Progenitor cell of endocrine pancreas (in vitro differentiated cells): ENCODE measurements at regions not wholly inside any gene's neighbourhood (a gene's known extent, or its start where the extent isn't known, plus 50 kb on each side); places are given as distances from the start of the nearest gene placed in this dataset.

ENCODE experiments used
- DNase-seq: peaks from one replicate; pipeline ENCODE4 v3.0.0; 2021; ENCODE audit warnings: low spot score; ENCODE audit not compliant: unreplicated experiment
- H3K27ac Mint-ChIP-seq: 2 replicates; pipeline ENCODE4 v1.8.0; 2021; ENCODE audit warnings: mild to moderate bottlenecking, moderate library complexity, mixed read lengths
- H3K27me3 Mint-ChIP-seq: 2 replicates; pipeline ENCODE4 v1.8.0; 2021; ENCODE audit warnings: mixed read lengths
- H3K36me3 Mint-ChIP-seq: 2 replicates; pipeline ENCODE4 v1.8.0; 2022; ENCODE audit warnings: mixed read lengths; ENCODE audit not compliant: insufficient read depth
- H3K4me1 Mint-ChIP-seq: 2 replicates; pipeline ENCODE4 v1.8.0; 2021; ENCODE audit warnings: low read depth, mixed read lengths
- H3K4me3 Mint-ChIP-seq: 2 replicates; pipeline ENCODE4 v1.8.0; 2021; ENCODE audit warnings: low read depth, mild to moderate bottlenecking, moderate library complexity, mixed read lengths
- H3K9me3 Mint-ChIP-seq: 2 replicates; pipeline ENCODE4 v1.8.0; 2021; ENCODE audit warnings: low read depth, mixed read lengths
- TF ChIP-seq, protein P1 (sequence below): fragments of 200-600 bp; sonication (generic); IDR thresholded peaks from one replicate; pipeline ENCODE4 v1.5.0; 2021; ENCODE audit warnings: antibody characterized with exemption, mild to moderate bottlenecking; ENCODE audit not compliant: unreplicated experiment

DNA sequence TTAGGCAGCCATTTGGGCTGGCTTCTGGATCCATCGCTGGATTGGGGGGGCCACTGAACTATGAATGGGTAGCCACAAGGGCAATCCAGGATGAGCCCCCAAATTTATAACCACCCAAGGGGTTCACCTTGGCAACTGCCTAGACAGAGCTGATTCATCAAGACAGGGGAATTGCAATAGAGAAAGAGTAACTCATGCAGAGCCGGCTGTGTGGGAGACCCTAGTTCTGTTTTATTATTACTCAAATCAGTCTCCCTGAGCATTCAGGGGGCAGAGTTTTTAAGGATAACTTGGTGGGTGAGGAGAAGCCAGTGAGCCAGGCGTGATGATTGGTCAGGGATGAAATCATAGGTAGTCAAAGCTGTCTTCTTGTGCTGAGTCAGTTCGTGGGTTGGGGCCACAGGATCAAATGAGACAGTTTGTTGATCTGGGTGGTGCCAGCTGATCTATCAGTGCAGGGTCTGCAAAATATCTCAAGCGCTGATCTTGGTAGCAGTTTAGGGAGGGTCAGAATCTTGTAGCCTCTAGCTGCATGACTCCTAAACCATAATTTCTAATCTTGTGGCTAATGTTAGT lies 57.9 kb downstream of the DNAJB9 start:
- Mint-ChIP-seq H3K36me3 (no peaks in the 10 kb centered on the region), H3K4me3 (no peak overlapping the region), H3K9me3 (no peaks in the 10 kb centered on the region), H3K27me3 (peaks cover 21% of the 10 kb centered on the region), H3K4me1 (no peaks in the 10 kb centered on the region), H3K27ac (no peak overlapping the region)
- no peak for DNase-seq
- TF ChIP-seq, protein P1, sequence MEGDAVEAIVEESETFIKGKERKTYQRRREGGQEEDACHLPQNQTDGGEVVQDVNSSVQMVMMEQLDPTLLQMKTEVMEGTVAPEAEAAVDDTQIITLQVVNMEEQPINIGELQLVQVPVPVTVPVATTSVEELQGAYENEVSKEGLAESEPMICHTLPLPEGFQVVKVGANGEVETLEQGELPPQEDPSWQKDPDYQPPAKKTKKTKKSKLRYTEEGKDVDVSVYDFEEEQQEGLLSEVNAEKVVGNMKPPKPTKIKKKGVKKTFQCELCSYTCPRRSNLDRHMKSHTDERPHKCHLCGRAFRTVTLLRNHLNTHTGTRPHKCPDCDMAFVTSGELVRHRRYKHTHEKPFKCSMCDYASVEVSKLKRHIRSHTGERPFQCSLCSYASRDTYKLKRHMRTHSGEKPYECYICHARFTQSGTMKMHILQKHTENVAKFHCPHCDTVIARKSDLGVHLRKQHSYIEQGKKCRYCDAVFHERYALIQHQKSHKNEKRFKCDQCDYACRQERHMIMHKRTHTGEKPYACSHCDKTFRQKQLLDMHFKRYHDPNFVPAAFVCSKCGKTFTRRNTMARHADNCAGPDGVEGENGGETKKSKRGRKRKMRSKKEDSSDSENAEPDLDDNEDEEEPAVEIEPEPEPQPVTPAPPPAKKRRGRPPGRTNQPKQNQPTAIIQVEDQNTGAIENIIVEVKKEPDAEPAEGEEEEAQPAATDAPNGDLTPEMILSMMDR: no peak

DNA sequence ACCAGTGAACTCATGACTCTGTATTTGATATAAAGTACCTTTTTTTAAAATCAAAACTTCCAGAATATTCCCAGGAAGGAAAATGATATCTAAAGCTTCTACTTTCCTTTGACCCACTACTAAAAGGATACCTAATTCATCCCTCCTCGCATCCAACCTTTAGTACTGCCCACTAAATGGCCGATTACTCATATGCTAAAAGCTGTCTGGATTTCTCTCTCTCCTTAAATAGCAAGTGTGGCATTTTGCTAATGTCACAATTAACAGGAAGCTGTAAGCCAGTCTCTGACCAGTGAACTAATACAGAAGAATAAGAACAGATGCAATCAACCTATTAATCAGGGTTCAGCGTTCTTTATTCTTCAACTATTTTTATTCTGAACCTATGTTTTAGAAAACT lies 59.0 kb downstream of the DNAJB9 start:
- Mint-ChIP-seq H3K4me1 (no peaks in the 10 kb centered on the region), H3K27me3 (peaks cover 19% of the 10 kb centered on the region), H3K27ac (no peak overlapping the region), H3K9me3 (no peaks in the 10 kb centered on the region), H3K4me3 (no peak overlapping the region), H3K36me3 (no peaks in the 10 kb centered on the region)
- TF ChIP-seq, protein P1: no peak
- no peak for DNase-seq

DNA sequence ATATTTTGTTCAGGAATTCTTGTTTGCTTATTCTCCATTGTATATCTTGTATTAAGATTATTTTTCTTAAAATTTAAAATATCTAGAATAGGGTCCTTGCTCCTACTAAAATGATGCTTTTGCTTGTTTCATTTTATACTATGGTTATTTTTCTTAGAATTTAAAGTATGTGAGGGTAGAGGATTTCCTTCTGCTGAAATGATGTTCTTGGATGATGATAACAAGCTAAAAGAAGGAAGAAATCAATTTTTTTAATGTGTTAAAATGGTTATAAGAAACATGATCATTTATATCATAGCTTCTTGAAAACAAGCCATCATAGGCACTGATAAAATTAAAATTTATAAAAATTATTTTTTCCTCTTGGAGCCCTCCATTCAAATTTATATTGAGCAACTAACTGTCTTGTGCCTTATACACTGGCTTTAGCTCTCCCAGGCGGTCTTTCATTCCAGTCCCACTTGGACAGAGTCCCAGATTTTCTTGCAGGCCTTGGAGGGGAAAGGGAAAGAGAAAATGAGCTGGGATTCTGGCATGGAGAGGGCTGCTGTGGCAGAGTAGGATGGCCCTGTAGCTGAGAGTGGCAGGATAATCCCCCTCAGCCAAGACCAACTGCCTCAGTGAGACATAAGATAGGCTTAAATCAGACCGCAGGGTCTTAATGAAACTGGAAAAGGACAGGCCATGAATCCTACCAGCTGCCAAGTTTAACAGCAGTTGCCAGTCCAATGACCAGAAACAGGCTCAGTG lies 60.2 kb downstream of the DNAJB9 start:
- H3K4me3 Mint-ChIP-seq: no peak overlapping the region
- no peak overlapping the region for H3K27ac Mint-ChIP-seq
- H3K27me3 Mint-ChIP-seq: peaks cover 13% of the 10 kb centered on the region
- TF ChIP-seq, protein P1: no peak
- no peak for DNase-seq
- H3K36me3 Mint-ChIP-seq: no peaks in the 10 kb centered on the region
- H3K9me3 Mint-ChIP-seq: no peaks in the 10 kb centered on the region
- no peaks in the 10 kb centered on the region for H3K4me1 Mint-ChIP-seq

DNA sequence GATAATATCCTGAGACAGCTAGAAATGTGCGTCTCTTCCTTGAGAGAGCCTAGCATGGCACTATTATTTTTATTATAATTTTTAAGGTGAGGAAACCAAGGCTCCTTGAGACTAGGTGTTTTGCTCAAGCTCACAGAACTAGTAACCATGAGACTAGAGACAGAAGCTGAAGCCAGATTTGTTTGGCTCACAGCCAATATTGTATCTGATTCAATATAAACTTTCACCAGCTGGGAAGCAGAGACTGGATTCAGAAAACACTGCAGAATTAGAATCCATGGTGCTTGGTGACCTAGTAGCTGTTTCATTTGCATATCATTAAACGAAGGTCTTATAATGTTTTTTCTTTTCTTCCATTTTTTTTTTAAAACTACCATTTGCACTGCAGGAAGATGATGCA lies 64.4 kb downstream of the DNAJB9 start:
- TF ChIP-seq, protein P1: no peak
- H3K9me3 Mint-ChIP-seq: no peaks in the 10 kb centered on the region
- peaks cover 6% of the 10 kb centered on the region for H3K4me1 Mint-ChIP-seq
- DNase-seq: no peak
- no peaks in the 10 kb centered on the region for H3K36me3 Mint-ChIP-seq
- peaks cover 13% of the 10 kb centered on the region for H3K27me3 Mint-ChIP-seq
- no peak overlapping the region for H3K27ac Mint-ChIP-seq
- H3K4me3 Mint-ChIP-seq: no peak overlapping the region

DNA sequence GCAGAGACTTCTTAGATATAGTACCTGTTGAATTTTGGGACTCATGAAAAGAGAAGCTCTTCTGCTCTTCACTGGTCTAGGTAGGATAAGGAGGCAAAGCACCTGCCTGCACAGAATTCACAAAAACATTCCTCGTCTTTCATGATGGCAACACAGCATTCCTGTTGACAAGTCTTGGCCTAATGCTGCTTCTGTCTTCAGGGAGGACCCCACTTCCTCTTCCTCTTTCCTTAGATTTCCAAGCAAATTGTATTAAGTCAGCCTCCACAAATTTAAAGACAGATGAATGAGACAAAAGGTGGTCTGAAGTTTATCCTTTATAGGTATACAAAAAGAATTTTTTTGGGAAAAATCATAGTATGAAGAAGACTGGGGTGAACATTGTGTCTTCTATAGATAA lies 64.9 kb downstream of the DNAJB9 start:
- Mint-ChIP-seq H3K9me3 (no peaks in the 10 kb centered on the region), H3K4me1 (peaks cover 6% of the 10 kb centered on the region)

More for the DNA sequence above, 64.9 kb downstream of the DNAJB9 start:
- Mint-ChIP-seq H3K4me3 (no peak overlapping the region), H3K36me3 (no peaks in the 10 kb centered on the region), H3K27ac (no peak overlapping the region), H3K27me3 (peaks cover 13% of the 10 kb centered on the region)
- DNase-seq: no peak
- TF ChIP-seq, protein P1: no peak
